HG03354 (cell line): ENCODE measurements at regions not wholly inside any gene's neighbourhood (a gene's known extent, or its start where the extent isn't known, plus 50 kb on each side); places are given as distances from the start of the nearest gene placed in this dataset.
A peak's percentile ranks its signal among the peaks of the same experiment; 100 is the strongest.
"Not testable (repeated sequence)": the region's sequence is repeated elsewhere in the genome, so short reads cannot be mapped to it uniquely, and the experiment has no call there.

Experiments used
- ATAC-seq: cut with Tn5 transposase; IDR thresholded peaks from one replicate; pipeline ENCODE4 v1.9.1; 2021; ENCODE audit warnings: mild to moderate bottlenecking; ENCODE audit not compliant: unreplicated experiment, poor library complexity, severe bottlenecking

GRCh38 chrX:97847885-97848679 is 964.4 kb downstream of the RPA4 start:
- ATAC-seq: no peak

GRCh38 chrX:97849951-97850350 is 966.2 kb downstream of the RPA4 start:
- no peak for ATAC-seq

- ATAC-seq: no peak
Observed at GRCh38 chrX:97850911-97851310, 967.2 kb downstream of the RPA4 start.

GRCh38 chrX:97854086-97854485 is 970.4 kb downstream of the RPA4 start:
- no peak for ATAC-seq

DNA sequence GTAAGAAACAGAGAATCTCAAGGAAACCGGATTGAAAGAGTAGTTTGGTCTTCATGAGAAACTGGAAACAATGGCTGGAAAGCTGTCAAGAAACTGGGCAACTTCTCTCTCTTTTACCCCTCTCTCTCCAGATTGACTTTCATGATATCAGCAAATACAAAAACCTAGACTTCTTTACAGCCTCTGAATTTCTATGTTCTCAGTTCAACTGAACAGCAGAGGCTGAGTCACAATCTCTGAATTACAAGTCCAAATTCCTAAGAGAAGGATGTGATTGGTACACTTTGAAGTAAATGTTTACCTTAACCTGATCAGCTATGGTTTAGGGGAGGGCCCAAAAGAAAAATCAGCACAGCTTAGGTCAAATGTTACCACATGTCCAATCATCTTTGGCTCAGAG is 974.9 kb downstream of the RPA4 start:
- no peak for ATAC-seq

GRCh38 chrX:97860226-97860625 is 976.5 kb downstream of the RPA4 start:
- ATAC-seq: no peak

DNA sequence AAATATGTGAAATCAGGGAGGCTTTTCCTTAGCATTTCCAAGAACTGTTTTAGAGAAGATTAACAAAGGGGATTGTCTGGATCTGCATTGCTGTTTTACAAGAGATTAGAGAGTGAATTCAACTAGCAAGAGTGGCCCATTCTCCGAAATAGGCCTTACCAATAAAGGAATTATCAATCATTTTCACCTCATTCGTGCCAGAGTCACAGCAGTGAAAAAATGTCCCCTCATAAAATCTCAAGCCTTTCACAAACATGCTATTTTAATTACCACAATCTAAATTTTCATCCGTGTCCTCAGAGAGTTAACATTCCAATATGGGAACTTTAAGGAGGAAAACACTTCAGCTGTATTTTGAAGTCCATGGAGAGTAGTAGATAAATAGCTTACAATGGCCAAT is 979.6 kb downstream of the RPA4 start:
- ATAC-seq: no peak

- ATAC-seq: no peak
Observed at GRCh38 chrX:97867266-97867665, 983.6 kb downstream of the RPA4 start.

- ATAC-seq: no peak
Observed at GRCh38 chrX:97876697-97877407, 993.1 kb downstream of the RPA4 start.

- ATAC-seq: no peak
Observed at GRCh38 chrX:97882306-97882705, 998.6 kb downstream of the RPA4 start.

DNA sequence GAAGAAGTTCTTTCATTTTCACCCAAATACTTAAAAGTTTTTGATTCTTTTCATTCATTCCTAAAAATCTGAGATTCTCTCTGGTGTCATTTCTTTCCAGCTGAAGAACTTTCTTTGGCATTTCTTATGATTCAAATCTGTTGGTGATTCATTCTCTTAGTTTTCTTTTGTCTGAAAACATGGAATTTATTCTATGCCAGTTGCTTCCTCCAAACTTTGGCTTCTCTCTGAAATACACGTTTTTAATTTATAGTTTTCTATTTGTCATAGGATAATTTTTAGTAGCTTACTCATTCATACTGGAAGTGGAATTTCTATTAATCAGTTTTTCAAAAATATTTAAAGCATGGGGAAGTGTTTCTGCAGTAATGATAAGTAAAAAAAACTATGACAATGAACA is 1012.0 kb downstream of the RPA4 start:
- ATAC-seq: no peak

DNA sequence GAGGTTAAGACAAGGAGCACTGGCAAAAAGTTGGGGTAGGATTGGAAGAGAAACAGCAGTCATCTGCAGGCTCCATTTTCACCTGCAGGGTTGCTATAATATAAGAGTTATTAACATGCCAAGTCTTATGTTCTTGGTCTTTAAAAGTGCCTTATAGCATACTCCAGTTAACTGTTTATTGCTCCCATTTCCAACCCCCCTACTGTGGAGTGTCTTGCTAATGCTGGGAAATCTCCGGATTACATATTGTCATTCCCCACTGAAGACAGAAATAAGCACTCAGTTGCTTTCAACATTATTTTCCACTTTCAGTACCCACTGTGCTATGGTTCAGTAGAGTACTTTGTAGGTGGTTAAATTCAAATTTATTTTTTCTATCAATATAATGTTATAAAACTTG is 1014.3 kb downstream of the RPA4 start:
- no peak for ATAC-seq

- no peak for ATAC-seq
Observed at GRCh38 chrX:97898798-97899197, 1015.1 kb downstream of the RPA4 start.

- ATAC-seq: no peak
Observed at GRCh38 chrX:97907791-97908190, 1024.1 kb downstream of the RPA4 start.

GRCh38 chrX:97909245-97909644 is 1025.5 kb downstream of the RPA4 start:
- ATAC-seq: peak; percentile 95

GRCh38 chrX:97915390-97915789 is 1031.7 kb downstream of the RPA4 start:
- ATAC-seq: not testable (repeated sequence)

DNA sequence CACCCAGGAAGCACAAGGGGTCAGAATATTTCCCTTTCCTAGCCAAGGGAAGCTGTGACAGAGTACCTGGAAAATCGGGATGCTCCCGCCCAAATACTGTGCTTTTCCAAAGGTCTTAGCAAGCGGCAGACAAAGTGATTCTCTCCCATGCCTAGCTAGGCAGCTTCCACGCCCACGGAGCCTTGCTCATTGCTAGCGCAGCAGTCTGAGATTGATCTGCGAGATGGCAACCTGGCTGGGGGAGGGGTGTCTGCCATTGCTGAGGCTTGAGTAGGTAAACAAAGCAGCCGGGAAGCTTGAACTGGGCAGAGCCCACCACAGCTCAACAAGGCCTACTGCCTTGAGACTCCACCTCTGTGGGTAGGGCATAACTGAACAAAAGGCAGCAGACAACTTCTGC is 1037.5 kb downstream of the RPA4 start:
- ATAC-seq: not testable (repeated sequence)

- no peak for ATAC-seq
Observed at GRCh38 chrX:97931586-97931985, 1047.9 kb downstream of the RPA4 start.

DNA sequence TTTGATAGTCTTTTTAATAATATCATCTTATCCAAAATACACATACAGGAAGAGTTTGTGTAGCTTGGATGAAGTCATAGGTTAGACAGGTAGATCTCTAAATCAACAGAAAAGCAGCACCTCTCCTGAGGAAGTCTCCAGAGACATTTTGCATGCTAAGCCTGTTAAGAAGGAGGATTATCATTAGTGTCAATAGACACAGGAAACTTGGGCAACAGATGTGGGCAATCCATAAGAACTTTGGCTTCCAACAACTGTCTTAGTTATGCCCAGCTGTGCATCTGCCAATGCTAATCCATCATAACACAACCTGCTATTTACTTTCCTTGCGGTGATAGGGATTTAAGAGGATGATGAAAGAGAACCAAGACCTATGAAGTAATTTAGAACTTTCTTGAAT is 1052.6 kb downstream of the RPA4 start:
- ATAC-seq: no peak

DNA sequence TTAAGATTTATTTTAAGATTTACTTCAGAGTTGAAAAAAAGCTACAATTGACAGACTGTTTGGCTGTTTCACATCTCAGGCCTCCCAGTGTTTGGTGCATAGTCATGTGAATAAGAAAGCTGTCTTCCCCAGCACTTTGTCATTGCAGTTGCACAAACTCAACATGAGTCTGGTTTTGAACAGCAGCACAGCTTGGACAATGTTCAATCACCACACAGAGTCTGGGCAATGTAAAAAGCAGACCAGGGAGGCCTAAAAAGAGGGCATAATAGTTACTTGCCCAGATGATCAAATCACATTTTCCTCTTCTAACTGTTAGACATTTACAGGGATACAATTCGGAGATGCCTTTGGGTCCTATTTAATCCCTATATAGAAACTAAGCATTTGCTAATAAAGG is 1055.0 kb downstream of the RPA4 start:
- no peak for ATAC-seq

DNA sequence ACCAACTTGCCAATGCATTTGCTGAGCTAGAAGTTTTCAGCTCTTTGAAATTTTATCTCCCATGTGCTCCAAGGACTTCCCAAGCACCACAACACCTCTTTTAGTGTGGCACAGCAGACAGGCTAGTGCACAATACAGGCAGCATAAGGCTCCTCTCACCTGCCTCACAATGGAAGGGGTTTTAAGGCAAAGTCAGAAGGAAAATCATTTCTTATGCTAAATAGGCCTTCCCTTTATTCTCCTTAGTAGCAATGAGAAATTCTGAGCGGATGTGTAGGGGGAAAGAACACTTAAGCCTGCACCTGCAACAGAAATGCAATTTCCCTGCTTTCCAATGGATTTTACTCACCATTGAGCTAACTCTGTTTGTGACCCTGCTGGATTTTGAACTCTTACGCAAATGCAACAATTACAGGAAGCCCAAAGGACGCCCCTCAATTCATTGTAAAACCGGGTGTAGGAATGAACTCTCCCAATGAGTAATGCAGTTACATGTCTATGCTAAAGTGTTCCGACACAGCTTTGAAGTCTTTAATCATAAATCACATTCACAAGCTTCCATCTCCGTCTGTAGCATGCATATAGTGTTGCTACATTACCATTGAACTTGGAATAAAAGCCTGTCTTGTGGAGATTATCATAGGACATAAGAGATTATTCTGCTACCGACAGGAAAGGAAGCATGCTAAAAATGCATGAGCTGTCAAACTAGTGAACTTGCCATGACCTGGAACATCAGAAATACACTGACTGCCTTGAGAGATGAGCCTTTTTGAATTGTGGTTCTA is 1084.9 kb downstream of the RPA4 start:
- no peak for ATAC-seq
